ENCODE measurements at regions not wholly inside any gene's neighbourhood (a gene's known extent, or its start where the extent isn't known, plus 50 kb on each side); places are given as distances from the start of the nearest gene placed in this dataset.

GRCh38 chrX:125953814-125954213, 212.3 kb downstream of the DCAF12L2 start:
- TF ChIP-seq POLR2A (IDR thresholded peaks at IDR 0.05) (no peak), CTCF (IDR thresholded peaks at IDR 0.05) (no peak)

Measured in heart left ventricle (tissue), 13 donors.